KMS-11 (cell line): ENCODE measurements at regions not wholly inside any gene's neighbourhood (a gene's known extent, or its start where the extent isn't known, plus 50 kb on each side); places are given as distances from the start of the nearest gene placed in this dataset.
"Not testable (repeated sequence)": the region's sequence is repeated elsewhere in the genome, so short reads cannot be mapped to it uniquely, and the experiment has no call there.

Source experiments
- H2AFZ ChIP-seq: fragments of 200-600 bp; sonication (generic); 2 replicates; pipeline ENCODE4 v1.6.1; 2016; ENCODE audit warnings: antibody characterized with exemption, mixed run types, low read depth
- H3K27ac ChIP-seq: fragments of 200-600 bp; sonication (generic); 2 replicates; pipeline ENCODE4 v1.6.1; 2016; ENCODE audit warnings: mild to moderate bottlenecking, mixed run types
- H3K27me3 ChIP-seq: fragments of 200-600 bp; sonication (generic); 2 replicates; pipeline ENCODE4 v1.6.1; 2017; ENCODE audit warnings: mild to moderate bottlenecking, low read depth, mixed run types, moderate library complexity; ENCODE audit not compliant: insufficient read depth
- H3K36me3 ChIP-seq: fragments of 200-600 bp; sonication (generic); 2 replicates; pipeline ENCODE4 v1.6.1; 2017; ENCODE audit warnings: mild to moderate bottlenecking, mixed run types; ENCODE audit not compliant: insufficient read depth
- H3K4me1 ChIP-seq: fragments of 200-600 bp; sonication (generic); 2 replicates; pipeline ENCODE4 v1.6.1; 2016; ENCODE audit warnings: mild to moderate bottlenecking, low read depth, mixed run types; ENCODE audit not compliant: poor library complexity, severe bottlenecking
- H3K4me2 ChIP-seq: fragments of 200-600 bp; sonication (generic); 2 replicates; pipeline ENCODE4 v1.7.0; 2016; ENCODE audit warnings: mild to moderate bottlenecking, mixed run types
- H3K4me3 ChIP-seq: fragments of 200-600 bp; sonication (generic); IDR thresholded peaks from 2 replicates; pipeline ENCODE4 v1.6.1; 2017; ENCODE audit warnings: low read depth, low read length, mixed read lengths; ENCODE audit not compliant: insufficient read depth
- H3K79me2 ChIP-seq: fragments of 200-600 bp; sonication (generic); 2 replicates; pipeline ENCODE4 v1.6.1; 2016; ENCODE audit warnings: low read depth, mixed run types; ENCODE audit not compliant: insufficient read depth
- H3K9ac ChIP-seq: fragments of 200-600 bp; sonication (generic); 2 replicates; pipeline ENCODE4 v1.6.1; 2016; ENCODE audit warnings: mild to moderate bottlenecking, mixed run types
- H4K20me1 ChIP-seq: fragments of 200-600 bp; sonication (generic); 2 replicates; pipeline ENCODE4 v1.6.1; 2016; ENCODE audit warnings: mild to moderate bottlenecking, mixed run types; ENCODE audit not compliant: insufficient read depth
- CTCF ChIP-seq: fragments of 200-600 bp; sonication (generic); conservative IDR thresholded peaks from 2 replicates; pipeline ENCODE4 v1.6.1; 2017; ENCODE audit warnings: low read depth, mild to moderate bottlenecking, antibody characterized with exemption, low read length, moderate library complexity, mixed read lengths

DNA sequence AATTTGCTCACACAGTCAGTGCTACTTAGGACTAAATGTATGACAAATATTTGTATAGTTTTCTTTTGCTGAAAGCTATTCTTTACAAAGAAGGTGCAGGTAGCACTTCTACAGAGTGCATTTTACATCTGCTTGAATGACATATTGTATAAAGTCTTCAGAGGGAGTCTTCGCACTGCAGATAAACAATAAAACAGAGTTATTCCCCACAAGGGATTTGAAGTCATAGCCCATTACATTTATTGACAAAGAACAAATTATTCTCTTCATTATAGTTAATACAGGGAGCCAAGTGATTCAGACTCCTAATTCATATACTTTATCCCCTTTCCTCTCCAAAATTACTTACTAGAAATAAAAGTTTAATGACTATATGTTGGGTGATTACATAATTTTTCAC lies 529.7 kb downstream of the EDEM1 start:
- H3K27ac ChIP-seq, result no peak overlapping the region
- no peaks in the 10 kb centered on the region for H3K79me2 ChIP-seq
- H3K36me3 ChIP-seq, result no peaks in the 10 kb centered on the region
- H3K9ac ChIP-seq, result no peak overlapping the region
- no peak for TF ChIP-seq CTCF
- H3K27me3 ChIP-seq, result no peaks in the 10 kb centered on the region
- H3K4me1 ChIP-seq, result no peaks in the 10 kb centered on the region
- H2AFZ ChIP-seq, result no peak overlapping the region
- H4K20me1 ChIP-seq, result no peaks in the 10 kb centered on the region
- no peak overlapping the region for H3K4me3 ChIP-seq
- no peak overlapping the region for H3K4me2 ChIP-seq

DNA sequence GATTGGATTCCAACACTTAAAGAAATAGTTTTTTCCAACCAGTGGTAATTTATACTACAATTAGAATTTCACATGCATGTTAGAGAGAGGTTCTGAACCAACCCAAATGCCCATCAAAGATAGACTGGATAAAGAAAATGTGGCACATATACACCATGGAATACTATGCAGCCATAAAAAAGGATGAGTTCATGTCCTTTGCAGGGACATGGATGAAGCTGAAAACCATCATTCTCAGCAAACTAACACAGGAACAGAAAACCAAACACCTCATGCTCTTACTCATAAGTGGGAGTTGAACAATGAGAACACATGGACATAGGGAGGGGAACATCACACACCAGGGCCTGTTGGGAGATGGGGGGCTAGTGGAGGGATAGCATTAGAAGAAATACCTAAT lies 532.2 kb downstream of the EDEM1 start:
- not testable (repeated sequence) for H3K4me2 ChIP-seq, H3K27ac ChIP-seq, H3K4me1 ChIP-seq, H3K4me3 ChIP-seq, H2AFZ ChIP-seq, H3K27me3 ChIP-seq, H3K36me3 ChIP-seq, H3K9ac ChIP-seq, H3K79me2 ChIP-seq, H4K20me1 ChIP-seq

DNA sequence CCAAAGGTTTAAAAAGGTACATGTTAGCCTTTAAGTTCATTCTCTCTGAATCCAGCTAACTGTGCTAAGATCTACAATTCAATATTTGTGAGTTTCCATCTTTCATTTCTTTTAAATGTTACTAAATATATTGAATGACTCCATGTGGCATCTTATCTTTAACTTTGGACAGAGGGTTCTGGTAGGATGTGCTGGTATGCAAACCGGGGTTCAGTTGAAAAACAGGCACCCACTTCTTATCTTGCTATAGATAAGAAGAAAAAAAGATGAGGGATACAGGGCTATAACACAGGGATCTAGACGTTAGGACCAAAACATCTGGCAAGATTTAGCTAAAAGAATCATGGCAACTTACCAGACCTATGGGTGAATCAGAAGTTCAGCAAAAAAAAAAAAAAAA lies 538.3 kb downstream of the EDEM1 start:
- no peak for TF ChIP-seq CTCF
- Histone ChIP-seq H4K20me1 (no peaks in the 10 kb centered on the region), H3K4me2 (no peak overlapping the region), H3K27ac (no peak overlapping the region), H3K27me3 (no peaks in the 10 kb centered on the region), H2AFZ (no peak overlapping the region), H3K9ac (no peak overlapping the region), H3K4me3 (no peak overlapping the region), H3K36me3 (no peaks in the 10 kb centered on the region), H3K79me2 (no peaks in the 10 kb centered on the region), H3K4me1 (no peaks in the 10 kb centered on the region)

DNA sequence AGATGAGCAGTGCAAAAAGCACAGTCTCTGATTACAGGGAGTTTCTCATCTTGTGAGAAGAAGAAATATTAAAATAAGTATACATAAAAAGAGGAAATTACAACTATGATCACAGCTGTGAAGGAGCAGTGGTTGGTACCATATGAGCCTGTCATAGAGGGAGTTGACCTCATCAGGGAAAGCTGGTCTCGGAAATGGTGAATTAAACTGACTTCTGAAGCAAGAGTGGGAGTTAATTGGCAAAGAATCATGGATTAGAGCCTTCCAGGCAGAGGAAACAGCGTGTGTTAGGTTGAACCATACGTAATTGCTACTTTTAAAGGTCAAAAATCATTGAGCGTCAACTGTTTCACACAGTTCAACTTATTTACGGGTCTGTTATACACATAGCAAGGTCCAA lies 539.1 kb downstream of the EDEM1 start:
- Histone ChIP-seq H3K27me3 (no peaks in the 10 kb centered on the region), H4K20me1 (no peaks in the 10 kb centered on the region), H3K9ac (no peak overlapping the region), H2AFZ (no peak overlapping the region), H3K36me3 (no peaks in the 10 kb centered on the region), H3K27ac (no peak overlapping the region), H3K4me3 (no peak overlapping the region), H3K79me2 (no peaks in the 10 kb centered on the region), H3K4me1 (no peaks in the 10 kb centered on the region), H3K4me2 (no peak overlapping the region)
- TF ChIP-seq CTCF, result no peak

DNA sequence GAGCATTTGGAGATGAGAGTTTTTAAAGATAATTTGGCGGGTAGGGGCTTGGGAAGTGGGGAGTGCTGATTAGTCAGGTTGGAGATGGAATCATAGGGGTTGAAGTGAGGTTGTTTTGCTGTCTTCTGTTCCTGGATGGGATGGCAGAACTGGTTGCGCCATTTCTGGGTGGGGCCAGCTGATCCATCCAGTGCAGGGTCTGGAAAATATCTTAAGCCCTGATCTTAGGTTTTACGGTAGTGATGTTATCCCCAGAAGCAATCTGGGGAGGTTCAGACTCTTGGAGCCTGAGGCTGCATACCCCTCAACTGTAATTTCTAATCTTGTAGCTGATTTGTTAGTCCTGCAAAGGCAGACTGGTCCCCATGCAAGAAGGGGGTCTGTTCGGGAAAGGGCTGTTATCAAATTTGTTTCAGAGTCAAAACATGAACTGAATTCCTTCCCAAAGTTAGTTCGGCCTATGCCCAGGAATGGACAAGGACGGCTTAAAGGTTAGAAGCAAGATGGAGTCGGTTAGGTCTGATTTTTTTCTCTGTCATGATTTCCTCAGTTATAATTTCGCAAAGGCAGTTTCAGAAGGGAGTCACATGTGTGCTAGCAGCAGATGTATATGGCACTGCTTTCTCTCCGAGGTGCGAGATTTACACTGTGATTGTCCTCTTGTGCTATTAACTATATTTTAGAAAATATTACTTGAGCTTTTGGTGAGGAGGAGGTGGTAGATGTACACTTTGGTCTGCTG lies 540.4 kb downstream of the EDEM1 start:
- H4K20me1 ChIP-seq, result no peaks in the 10 kb centered on the region
- no peaks in the 10 kb centered on the region for H3K27me3 ChIP-seq
- H3K9ac ChIP-seq, result no peak overlapping the region
- H2AFZ ChIP-seq, result no peak overlapping the region
- H3K79me2 ChIP-seq, result no peaks in the 10 kb centered on the region
- no peak for TF ChIP-seq CTCF
- no peak overlapping the region for H3K27ac ChIP-seq
- no peaks in the 10 kb centered on the region for H3K4me1 ChIP-seq
- H3K4me2 ChIP-seq, result no peak overlapping the region
- H3K4me3 ChIP-seq, result no peak overlapping the region
- H3K36me3 ChIP-seq, result no peaks in the 10 kb centered on the region
